ENCODE measurements at regions not wholly inside any gene's neighbourhood (a gene's known extent, or its start where the extent isn't known, plus 50 kb on each side); places are given as distances from the start of the nearest gene placed in this dataset.
A peak's percentile ranks its signal among the peaks of the same experiment; 100 is the strongest.
"Not testable (repeated sequence)": the region's sequence is repeated elsewhere in the genome, so short reads cannot be mapped to it uniquely, and the experiment has no call there.

GRCh38 chr2:186927867-186928191 lies 78.9 kb upstream of the ZSWIM2 start:
- DNase-seq (ENCODE audit: low spot score) = no peak

- no peak for DNase-seq (ENCODE audit: low spot score)
Measured at GRCh38 chr2:186927185-186927866, 78.4 kb upstream of the ZSWIM2 start.

GRCh38 chr2:186925514-186925913 lies 76.5 kb upstream of the ZSWIM2 start:
- DNase-seq (ENCODE audit: low spot score) = no peak

- DNase-seq (ENCODE audit: low spot score) = not testable (repeated sequence)
Measured at GRCh38 chr2:186922316-186922715, 73.3 kb upstream of the ZSWIM2 start.

- no peak for DNase-seq (ENCODE audit: low spot score)
Measured at GRCh38 chr2:186919296-186919695, 70.3 kb upstream of the ZSWIM2 start.

- no peak for DNase-seq (ENCODE audit: low spot score)
Measured at GRCh38 chr2:186918495-186918894, 69.5 kb upstream of the ZSWIM2 start.

- DNase-seq (ENCODE audit: low spot score) = no peak
Measured at GRCh38 chr2:186917866-186918265, 68.9 kb upstream of the ZSWIM2 start.

GRCh38 chr2:186913870-186914269 lies 64.9 kb upstream of the ZSWIM2 start:
- no peak for DNase-seq (ENCODE audit: low spot score)

GRCh38 chr2:186912979-186913378 lies 64.0 kb upstream of the ZSWIM2 start:
- peak; percentile 9 for DNase-seq (ENCODE audit: low spot score)

- no peak for DNase-seq (ENCODE audit: low spot score)
Measured at GRCh38 chr2:186911551-186912085, 62.6 kb upstream of the ZSWIM2 start.

- DNase-seq (ENCODE audit: low spot score) = no peak
Measured at GRCh38 chr2:186910996-186911395, 62.0 kb upstream of the ZSWIM2 start.

GRCh38 chr2:186909095-186909494 lies 60.1 kb upstream of the ZSWIM2 start:
- no peak for DNase-seq (ENCODE audit: low spot score)

- DNase-seq (ENCODE audit: low spot score) = no peak
Measured at GRCh38 chr2:186907897-186908296, 58.9 kb upstream of the ZSWIM2 start.

GRCh38 chr2:186903216-186903615 lies 54.2 kb upstream of the ZSWIM2 start:
- no peak for DNase-seq (ENCODE audit: low spot score)
